ENCODE measurements at regions not wholly inside any gene's neighbourhood (a gene's known extent, or its start where the extent isn't known, plus 50 kb on each side); places are given as distances from the start of the nearest gene placed in this dataset.

DNA sequence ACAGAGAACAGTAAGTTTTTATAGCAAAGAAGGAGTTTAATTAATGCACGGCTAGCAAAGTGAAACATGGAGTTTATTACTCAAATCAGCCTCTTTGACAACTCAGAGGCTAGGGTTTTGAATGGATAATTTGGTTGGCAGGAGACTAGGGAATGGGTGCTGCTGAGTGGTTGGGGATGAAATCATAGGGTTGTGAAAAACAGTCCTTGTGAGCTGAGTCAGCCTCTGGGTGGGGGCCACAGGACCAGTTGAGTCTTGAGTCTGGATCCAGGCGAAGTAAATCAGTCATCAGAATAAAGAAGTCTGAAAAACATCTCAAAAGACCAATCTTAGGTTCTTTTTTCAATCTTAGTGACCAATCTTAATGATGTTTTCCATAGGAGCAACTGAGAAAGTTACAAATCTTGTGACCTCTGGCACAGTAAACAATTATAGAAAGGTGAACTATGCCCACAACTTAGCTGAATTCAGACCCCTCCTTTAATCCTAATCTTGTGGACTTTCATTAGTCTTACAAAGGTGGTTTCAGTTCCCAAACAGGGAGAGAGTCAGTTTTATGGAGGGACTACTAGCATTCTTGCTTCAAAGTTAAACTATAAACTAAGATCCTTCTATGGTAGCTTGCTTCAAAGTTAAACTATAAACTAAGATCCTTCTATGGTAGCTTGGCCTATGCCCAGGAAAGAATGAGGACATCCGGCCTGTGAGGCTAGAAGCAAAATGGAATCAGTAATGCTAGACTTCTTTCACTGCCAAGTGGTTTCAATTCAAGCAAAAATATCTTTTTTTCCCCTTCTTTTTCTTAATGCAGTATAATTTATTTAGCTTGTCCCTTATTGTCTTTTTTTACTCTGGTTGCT is 84.5 kb downstream of the AASDHPPT start (continued):
- TF ChIP-seq ZMAT3 (CRISPR knock-in tag; conservative IDR thresholded peaks at IDR 0.05) (no peak), NR1H2 (CRISPR knock-in tag; IDR thresholded peaks at IDR 0.05; ENCODE audit: borderline replicate concordance, low read depth) (no peak), ARNTL (CRISPR knock-in tag; IDR thresholded peaks at IDR 0.05) (no peak), NR2F2 (IDR thresholded peaks at IDR 0.05; ENCODE audit: borderline replicate concordance, low read depth) (no peak), MATR3 (CRISPR knock-in tag; IDR thresholded peaks at IDR 0.05) (no peak), KDM2A (CRISPR knock-in tag; IDR thresholded peaks at IDR 0.05; ENCODE audit: borderline replicate concordance, low read depth) (no peak), REXO4 (CRISPR knock-in tag; IDR thresholded peaks at IDR 0.05; ENCODE audit: borderline replicate concordance) (no peak)

- intact Hi-C loops (cut with micrococcal nuclease; ENCODE audit: unreplicated experiment) = no loop called here
- Histone ChIP-seq H3K9ac (ENCODE audit: insufficient read depth, low read depth, low read length) (no peak overlapping the region), H3K36me3 (replicated peaks in 1 of 2; ENCODE audit: control insufficient read depth in 1 of 2, insufficient read depth in 2 of 2, low read length in 2 of 2) (no peaks in the 10 kb centered on the region), H4K20me1 (ENCODE audit: insufficient read depth, low read length) (no peaks in the 10 kb centered on the region), H2AFZ (ENCODE audit: low read length) (no peak overlapping the region), H3K4me3 (replicated peaks in 1 of 3; ENCODE audit: insufficient read depth in 1 of 3, low read depth in 2 of 3, low read length in 3 of 3) (no peak overlapping the region), H3K9me3 (ENCODE audit: low read length) (peaks cover 64% of the 10 kb centered on the region), H3K4me2 (ENCODE audit: low read depth, low read length) (no peak overlapping the region), H3K79me2 (ENCODE audit: insufficient read depth, low read length) (no peaks in the 10 kb centered on the region), H3K27ac (ENCODE audit: extremely low read length, insufficient read depth, low read length) (no peak overlapping the region), H3K4me1 (ENCODE audit: insufficient read depth, low read length) (no peaks in the 10 kb centered on the region), H3K27me3 (ENCODE audit: control insufficient read depth in 1 of 2, insufficient read depth in 2 of 2, low read length in 2 of 2) (no peaks in the 10 kb centered on the region)
- in situ Hi-C loops (cut with HindIII; ENCODE audit: extremely low pct_ligation_motif_present, low pct_unique_long_range_greater_than_20kb) = no loop called here
- FAIRE-seq = no peak
- POLR2A ChIA-PET = no interaction called here
- TF ChIP-seq CENPBD1 (CRISPR knock-in tag; IDR thresholded peaks at IDR 0.05; ENCODE audit: borderline replicate concordance, low read depth) (no peak), CBX5 (CRISPR knock-in tag; IDR thresholded peaks at IDR 0.05; ENCODE audit: borderline replicate concordance) (peak; percentile 17; the same call in 1 of the 2 replicates)
- no TSS peak for BruUV-seq (replicated peaks)
- ATAC-seq = no peak
- CTCF ChIA-PET (ENCODE audit: low intra/inter-chr PET ratio, low total read pairs) = no interaction called here
- no peak for DNase-seq (ENCODE audit: low spot score)
Observed at GRCh38 chr11:106167085-106167484, 89.6 kb downstream of the AASDHPPT start.
